Right kidney (tissue), 1 donor: ENCODE measurements at regions not wholly inside any gene's neighbourhood (a gene's known extent, or its start where the extent isn't known, plus 50 kb on each side); places are given as distances from the start of the nearest gene placed in this dataset.
"Not testable (repeated sequence)": the region's sequence is repeated elsewhere in the genome, so short reads cannot be mapped to it uniquely, and the experiment has no call there.

Experiments used
- DNase-seq: peaks from one replicate; pipeline ENCODE4 v3.0.0-alpha.2; 2016

DNA sequence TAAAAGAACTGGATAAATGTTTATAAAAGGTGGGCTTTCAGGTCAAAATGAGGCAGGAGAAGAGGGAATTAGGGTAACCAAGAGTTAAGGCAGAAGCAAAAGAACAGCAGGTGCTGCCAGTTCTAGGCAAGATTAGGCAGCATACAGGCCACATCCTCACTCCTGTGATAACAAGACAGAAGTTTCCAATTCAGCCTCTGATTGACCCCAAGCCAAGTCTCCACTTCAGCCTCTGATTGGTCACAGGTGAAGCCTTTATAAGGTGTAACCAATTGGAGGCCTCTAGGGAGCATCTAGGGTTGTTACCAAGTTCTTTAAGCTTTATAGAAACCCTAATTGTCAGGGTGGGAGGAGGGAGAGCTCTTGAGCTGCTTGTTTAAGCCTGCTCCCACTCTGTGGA, 160.8 kb downstream of the MATN1 start:
- no peak for DNase-seq

DNA sequence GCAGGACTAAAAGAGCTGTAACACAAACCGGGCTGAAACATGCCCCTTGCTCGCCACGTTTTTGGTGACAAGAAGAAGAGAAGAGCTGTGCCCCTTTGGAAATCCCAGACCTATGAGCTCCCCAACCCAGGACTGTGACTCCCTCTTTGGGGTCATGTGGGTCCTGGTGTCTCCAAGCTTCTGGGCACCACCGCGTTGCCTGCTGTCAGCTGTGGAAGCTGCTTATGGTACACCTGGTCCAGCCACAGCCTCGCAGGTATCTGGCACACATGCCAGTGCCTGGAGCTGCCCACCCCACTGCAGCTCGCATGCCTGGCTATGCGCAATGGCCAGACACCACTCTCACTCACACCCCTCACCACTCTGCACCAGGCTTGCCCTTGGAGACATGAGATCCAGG, 171.8 kb downstream of the MATN1 start:
- no peak for DNase-seq

DNA sequence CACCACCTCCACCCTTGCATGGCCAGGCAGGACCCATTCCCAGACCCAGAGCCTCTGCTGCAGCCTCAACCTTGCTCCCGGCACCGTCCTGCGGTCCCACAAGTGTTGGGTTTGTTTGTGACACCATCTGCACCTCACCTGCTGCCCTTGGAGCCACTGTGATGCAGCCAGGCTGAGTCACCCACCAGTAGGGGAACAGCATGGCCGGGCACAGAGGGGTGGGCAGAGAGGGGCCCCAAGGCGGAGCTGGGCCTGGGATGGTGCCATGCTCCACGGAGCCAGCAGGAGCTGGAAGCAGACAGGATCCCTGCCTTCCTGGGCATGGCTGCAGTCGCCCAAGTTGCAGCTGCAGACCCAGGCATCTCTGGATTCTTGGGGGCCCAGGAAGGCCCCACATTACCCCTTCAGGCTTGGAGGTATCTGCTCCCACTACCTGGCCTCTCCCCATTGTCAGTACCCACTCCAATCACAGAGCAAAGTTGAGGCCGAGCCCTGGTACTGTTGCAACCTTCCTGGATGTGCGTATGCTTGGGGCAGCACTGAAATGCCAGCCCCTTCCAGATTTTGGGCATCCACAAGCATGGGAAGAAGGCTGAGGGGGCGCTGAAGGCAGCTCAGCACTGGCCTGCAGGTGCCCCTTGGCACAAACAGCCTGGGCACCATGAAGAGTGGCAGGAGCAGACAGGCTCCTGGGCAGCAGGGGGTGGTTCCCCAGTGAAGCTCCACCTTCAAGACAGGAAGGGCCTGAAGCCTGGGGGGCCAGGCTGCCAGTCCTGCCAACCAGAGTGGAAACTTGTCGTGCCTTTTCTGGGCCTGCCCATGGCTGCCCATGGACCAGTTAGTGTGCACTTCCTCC, 172.8 kb downstream of the MATN1 start:
- DNase-seq: no peak

DNA sequence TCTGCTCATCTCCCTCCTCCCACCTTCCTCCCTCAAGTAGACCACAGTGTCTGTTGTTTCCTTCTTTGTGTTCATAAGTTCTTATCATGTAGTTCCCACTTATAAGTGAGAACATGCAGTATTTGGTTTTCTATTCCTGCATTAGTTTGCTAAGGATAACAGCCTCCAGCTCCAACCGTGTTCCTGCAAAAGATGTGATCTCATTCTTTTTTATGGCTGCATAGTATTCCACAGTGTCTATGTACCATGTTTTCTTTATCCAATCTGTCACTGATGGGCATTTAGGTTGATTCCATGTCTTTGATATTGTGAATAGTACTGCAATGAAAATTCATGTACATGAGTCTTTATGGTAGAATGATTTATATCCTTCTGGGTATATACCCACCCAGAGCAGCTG, 173.5 kb downstream of the MATN1 start:
- DNase-seq: not testable (repeated sequence)

DNA sequence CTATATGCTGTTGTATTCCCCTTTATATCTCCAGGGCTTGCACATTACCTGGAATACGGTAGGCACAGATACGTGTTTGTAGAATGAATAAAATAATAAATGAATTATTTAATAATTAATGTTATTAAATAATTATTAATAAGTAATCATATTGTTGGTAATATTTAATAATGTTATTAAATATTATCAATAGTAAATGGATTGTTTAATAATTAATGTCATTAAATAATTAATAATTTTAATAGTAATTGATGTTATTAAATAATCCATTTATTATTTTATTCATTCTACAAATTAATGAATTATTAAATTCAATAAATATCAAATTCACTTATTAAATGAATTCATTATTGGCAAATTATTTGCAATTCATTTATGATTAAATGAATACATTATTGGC, 175.1 kb downstream of the MATN1 start:
- DNase-seq: no peak

DNA sequence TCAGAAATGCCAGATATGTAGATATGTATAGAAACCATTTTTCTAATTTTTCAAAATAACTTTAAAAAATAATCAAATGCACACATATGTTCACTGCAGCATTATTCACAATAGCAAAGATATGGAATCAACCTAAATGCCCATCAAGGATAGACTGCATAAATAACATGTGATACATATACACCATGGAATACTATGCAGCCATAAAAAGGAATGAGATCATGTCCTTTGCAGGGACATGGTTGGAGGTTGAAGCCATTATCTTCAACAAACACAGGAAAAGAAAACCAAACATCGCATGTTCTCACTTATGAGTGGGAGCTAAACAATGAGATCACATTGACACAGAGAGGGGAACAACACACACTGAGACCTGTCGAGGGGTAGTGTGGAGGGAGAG, 176.1 kb downstream of the MATN1 start:
- not testable (repeated sequence) for DNase-seq

DNA sequence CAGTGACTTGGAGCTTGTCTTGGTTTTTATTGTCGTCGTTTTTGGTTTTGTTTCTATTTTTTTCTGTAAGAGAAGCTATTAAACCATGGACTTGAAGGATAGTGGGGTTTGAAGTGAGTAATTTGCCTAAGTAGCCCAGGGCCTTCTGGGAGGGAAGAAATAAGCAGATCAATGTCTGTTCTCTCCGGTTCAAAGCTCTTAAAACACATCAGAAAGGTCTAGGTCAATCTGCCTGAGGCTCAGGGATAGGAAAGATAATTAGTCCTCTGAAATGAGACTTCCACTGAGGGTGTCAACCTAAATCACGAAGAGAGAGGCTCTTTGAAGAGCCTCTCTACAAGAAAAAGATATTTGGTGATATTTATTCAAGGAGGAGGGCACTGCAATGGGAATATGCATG, 178.0 kb downstream of the MATN1 start:
- DNase-seq: no peak

DNA sequence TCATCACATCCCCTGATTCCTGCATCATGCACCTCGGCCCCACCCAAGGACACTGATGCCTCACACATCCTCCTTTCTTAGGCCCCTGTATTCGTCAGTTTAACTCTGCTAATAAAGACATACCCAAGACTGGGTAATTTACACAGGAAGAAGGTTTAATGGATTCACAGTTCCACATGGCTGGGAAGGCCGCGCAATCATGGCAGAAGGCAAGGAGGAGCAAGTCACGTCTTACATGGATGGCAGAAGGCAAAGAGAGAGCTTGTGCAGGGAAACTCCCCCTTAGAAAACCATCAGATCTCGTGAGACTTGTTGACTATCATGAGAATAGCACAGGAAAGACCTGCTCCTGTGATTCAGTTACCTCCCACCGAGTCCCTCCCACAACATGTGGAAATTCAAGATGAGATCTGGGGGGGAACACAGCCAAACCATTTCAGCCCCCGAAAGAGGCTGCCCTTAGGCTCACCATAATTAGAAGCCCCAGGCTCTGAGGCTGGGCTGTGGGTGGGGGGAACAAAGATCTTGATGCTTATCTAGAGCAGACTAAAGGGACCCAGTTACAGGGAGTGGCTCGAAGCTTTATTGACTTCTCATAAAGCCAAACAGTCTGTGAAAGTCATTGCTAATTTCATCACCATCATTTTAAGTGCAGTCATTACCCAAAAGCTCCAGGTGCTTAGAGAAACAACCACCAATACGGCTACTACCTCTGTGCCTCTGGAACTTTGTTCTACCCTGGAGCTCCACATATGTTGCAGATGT, 181.5 kb downstream of the MATN1 start:
- no peak for DNase-seq

DNA sequence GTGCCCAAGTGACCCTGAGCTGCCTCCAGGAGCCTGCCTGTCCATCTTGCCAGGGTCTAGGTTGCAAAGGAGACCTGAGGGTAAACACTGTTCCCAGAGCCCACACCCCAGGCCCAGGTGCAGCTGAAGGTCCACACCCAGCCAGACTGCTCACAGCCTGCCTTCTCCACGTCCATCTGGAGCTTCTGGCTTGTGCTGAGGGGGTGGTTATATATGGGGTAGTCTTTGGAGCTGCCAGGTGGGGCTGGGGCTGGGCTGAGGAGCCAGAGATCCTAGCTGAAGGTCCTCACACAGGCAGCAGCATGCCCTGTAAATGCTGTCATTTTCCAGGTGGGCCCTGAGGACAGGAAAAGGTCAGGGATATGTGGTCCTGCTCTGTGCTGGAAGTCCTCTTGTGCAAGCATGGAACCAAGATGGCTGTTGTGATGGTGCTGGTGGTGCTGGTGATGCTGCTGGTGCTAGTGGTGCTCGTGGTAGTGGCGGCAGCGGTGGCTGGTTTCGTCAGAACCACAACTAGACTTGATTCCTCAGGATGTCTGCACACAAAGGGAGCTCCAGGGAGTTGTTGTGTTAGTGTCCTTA, 182.7 kb downstream of the MATN1 start:
- DNase-seq: no peak

DNA sequence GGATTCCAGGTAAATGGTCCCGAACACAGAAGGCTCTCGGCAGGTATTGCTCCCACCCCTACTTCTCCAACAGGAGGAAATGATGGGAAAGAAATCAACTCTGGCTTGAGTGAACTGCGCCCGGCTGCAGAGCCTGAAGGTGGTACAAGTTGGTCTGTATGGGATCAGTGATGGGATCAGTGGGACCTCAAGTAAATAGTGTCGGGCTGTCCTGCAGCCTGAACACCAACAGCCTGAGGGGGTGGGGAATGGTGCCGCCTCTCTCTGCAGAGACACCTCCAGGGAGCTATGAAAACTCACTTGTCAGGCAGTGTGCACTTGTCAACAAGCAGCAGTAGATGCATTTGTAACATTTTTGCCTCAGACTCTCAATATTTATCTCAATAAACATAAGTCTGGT, 183.5 kb downstream of the MATN1 start:
- DNase-seq: no peak

DNA sequence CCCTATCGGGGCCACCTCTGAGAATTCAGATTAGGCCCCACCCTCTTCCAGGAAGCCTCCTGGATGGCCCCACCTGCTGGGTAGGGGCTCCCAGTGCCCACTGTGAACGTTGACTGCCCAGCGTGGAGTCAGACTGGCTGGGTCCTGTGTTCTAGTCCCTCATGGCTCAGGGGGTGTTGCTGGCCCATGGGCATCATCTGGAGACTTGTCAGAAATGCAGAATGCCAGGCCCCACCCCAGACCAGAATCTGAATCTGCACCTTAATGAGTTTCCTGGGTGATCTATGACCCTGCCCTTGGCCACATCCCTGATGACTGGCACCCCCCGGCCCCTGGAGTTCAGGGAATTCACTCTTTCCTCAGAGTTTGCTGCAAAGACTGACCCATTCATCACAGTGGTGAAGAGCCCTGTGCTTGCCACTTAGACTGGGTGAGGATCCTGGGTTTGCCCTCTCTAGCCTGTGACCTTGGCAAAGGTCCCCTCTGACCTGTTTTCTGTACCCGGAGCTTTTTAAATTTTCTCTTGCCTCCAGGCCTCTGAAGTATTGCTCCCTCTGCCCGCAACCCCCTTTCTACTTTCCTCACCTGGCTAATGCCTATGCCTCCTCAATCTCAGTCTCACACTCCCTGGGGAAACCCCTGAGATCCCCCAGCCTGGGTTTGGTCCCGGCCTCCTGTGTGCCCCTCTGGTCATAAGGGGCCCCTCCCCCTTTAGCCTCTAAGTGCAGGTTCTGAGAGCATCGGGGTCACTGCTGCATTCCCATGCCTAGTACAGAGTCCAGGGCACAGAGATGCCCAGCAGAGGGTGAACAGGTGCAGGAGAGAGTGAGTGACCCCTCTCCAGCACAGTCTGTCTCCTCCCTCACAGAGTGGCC, 184.2 kb downstream of the MATN1 start:
- no peak for DNase-seq

DNA sequence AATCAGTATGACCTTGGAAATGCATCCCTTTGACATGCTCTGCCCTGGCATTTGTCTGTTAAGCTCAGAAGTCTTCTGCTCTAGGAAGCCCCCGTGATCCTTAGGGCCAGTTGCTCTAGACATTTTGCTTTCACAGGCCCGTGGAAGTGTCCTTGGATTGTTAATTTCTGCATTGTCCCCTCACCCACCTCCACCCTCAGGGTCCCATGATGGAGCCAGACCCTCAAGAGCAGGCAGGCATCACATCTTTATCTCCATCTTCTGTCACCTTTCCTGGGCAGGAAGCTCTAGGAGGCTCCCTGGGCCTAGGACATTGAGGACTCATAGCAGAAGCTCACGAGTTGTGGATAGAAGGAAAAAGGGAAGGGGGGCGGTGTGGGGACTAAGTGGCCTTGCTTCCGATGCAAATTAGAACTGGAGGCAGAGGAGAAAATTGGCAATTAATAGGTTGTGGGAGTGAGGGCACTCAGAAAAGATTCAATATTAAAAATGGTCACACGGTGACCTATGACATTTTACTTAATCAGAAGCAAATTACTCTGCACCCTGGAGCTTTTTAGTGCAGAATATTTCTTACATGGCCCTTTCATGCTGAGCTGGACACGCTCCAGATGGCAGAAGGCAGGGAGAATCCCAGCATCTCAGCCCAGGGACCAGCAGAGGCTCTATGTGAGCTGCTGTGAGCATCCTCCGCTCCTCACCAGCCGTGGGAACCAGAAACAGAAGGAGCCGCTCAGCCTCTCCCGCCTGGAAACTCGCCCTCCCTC, 185.0 kb downstream of the MATN1 start:
- DNase-seq: no peak

DNA sequence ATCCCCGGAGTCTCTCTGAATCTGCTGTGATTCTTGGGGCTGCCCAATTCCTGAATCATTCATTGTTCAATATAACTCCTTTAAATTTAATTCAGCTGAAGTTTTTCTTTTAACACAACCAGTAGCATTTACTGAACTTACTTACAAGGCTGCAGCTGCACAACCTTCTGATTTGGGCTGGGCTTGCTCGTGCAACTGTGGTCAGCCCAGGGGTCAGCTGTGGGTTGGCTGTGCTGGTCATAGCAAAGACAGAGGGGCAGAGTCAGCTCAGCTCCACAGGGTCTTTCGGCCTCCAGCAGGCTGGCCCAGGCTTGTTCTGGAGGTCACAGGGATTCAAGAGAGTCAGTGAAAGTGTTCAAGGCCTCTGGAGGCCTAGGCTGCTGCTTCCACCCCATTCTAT, 186.1 kb downstream of the MATN1 start:
- DNase-seq: no peak

DNA sequence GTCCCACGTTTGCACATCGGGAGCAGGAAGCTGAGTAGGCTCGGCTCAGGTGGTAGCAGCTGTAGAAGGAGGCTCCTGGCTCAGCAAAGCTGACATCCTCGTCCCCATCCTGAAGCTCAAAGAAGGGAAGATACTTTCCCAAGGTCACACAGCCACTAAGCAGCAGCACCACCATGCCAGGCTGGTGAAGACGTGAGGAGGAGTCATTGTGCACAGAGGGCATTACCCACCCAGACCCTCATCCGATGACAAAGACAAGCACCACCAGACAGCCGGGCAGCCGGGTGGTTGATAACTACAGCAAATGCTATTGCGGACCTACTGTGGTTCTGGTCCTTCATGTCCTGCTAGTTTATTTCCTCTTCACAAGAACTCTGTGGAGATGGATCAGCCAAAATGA, 186.9 kb downstream of the MATN1 start:
- DNase-seq: no peak

DNA sequence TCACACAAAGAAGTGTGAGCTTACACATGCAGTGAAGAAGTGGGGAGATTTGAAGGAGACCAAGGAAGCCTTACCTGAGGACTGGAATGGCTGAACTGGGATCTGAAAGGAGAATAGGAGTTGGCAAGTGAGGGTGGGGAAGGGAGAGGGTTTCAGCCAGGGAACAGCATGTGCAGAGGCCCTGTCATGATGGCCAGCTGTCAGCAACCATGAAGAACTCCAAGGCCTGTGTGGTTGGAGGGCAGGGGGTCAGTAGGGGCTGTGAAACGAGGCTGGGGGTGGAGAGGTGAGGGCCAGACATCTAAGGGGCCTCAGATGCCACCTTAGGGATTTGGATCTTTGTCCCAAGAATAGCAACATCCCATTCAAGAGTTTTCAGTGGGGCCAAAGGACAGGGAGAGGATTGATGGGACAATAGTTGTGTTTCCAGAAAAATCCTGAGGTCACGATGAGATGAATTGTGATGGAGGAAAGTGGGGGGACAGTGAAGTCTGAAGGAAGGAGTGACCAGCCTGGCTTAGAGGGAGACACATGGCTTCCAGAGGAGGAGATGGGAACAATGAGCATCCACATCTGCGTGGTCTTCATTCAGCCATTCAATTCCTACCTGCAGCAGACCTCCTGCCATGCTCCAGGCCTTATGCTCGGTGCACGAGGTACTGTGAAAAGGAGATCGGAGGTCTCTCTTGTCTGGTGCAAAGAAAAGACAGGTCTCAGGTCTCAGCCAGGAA, 187.6 kb downstream of the MATN1 start:
- no peak for DNase-seq

DNA sequence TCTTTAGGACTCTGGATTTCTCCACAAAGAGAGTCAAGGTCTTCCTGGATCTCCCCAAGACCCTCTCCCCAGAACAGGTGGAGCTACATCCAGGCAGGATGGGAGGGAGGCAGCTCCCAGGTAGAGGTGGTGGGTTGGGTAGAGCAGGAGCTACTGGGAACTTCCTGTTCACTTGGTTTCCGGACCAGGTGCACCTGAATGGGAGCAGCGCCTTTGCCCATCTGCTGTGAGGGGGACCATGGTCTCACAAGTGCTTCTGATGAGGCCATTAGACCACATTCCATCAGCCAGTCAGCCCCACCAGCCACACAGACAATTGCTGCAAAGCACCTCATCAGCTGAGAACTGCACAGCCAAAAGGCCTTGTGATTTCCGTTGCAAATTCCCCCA, 188.8 kb downstream of the MATN1 start:
- no peak for DNase-seq

DNA sequence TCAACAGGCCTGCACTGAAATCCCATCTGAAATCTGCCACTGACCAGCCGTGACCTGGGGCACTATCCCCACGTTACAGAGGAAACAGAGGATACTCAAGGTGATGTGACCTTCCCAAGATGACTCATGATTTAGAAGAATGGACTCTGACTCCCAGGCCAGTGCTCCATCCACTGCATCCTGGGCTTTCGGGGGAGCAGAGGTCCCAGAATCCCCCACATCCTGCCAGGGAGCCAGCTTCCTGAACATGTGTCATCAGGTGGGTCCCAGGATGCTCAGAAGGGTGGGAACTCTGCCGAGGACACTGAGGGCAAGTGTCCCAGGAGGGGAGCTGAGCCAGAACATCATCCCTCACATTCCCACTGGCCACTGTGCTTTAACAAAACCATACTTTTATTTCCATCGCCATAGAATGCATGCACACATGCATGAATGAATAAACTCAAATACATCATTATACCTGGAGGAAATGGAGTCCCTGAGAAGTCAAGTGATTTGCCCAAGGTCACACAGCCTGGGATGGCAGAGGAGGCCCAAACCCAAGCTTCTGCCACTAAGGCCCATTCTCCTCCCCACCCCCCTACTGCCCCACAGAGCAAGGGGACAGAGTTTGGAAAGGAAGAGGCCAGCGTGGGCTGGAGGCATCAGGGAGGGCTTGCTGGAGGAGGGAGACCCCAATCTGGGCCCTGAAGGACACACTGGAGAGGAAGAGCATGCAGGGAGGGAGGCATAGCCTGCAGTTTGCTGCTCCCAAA, 189.4 kb downstream of the MATN1 start:
- DNase-seq: no peak

DNA sequence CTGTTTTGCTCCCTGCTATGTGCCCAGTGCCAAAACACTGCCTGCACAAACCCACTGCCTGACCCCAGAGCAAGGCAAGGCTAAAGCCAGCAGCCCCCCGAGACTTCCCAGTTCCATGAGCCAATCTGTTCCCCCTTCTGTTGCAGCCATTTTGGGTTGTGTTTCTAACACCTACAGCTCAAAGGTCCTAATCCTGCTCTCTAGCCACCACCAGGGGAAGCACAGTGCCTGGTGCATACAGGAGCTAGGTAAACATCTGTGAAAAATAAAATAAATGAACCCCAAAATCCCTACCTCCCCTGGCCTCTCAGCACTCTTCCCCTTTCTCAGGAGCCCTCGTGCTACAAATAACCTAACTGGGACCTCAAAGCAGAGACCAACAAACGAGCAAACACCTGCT, 190.2 kb downstream of the MATN1 start:
- DNase-seq: no peak

DNA sequence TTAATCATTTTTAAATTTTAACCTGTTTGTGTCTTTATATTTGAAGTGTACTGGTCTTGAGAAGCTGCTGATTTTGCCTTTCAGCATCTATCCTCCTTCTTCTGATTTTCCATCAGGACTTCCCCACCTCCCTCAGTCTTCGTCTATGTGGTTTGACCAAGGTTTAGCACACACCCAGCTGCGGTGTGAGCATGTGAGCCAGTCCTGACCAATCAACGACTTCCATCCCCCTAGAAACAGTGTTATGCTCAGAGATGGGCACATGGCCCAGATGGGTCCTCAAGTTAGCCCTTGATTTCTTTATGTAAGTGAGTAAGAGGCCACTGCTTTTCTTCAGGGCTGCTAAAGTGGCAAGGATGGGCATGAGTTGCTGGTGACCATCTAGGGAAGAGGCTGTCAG, 190.8 kb downstream of the MATN1 start:
- no peak for DNase-seq

DNA sequence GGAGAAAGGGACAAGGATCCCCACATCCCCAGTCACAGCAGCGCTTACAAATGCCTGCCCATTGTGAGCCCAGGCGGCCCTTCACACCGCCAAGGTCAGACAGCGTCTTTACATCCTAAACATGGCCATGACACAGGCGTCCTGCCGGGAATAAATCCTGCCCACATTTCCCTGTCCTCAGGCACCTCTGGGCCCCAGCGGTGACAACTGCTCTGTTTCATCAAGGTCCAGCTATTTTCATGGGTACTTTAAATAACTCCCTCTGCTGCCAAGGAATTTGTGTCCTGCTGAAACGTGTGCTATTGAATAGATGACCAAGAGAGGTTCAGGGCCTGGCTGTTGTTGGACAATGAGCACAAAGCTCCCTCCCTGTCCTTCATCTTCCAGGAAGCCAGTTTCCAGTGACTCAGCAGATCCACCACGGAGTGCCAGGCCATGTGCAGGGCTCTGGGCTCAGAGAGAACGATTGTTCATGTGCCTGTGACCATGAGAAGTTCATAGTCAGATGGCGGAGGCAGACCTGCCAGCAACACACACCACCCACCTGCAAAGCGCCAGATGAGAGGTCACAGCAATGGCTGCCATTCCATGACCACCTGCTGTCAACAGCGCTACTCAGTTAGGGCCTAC, 195.8 kb downstream of the MATN1 start:
- DNase-seq: peak; percentile 20
